GM10266 (cell line): ENCODE measurements at regions not wholly inside any gene's neighbourhood (a gene's known extent, or its start where the extent isn't known, plus 50 kb on each side); places are given as distances from the start of the nearest gene placed in this dataset.

Source experiments
- DNase-seq: peaks from one replicate; pipeline ENCODE4 v3.0.0; 2012; ENCODE audit errors: extremely low spot score
- CTCF ChIP-seq: IDR thresholded peaks from 2 replicates; pipeline ENCODE4 v1.5.1; 2012; ENCODE audit warnings: mild to moderate bottlenecking, low read depth; ENCODE audit not compliant: control insufficient read depth, insufficient read depth; ENCODE audit errors: missing control alignments

- TF ChIP-seq CTCF: no peak
- DNase-seq: no peak
These were observed 361.1 kb upstream of the ZNF521 start for GRCh38 chr18:25713103-25713502.

DNA sequence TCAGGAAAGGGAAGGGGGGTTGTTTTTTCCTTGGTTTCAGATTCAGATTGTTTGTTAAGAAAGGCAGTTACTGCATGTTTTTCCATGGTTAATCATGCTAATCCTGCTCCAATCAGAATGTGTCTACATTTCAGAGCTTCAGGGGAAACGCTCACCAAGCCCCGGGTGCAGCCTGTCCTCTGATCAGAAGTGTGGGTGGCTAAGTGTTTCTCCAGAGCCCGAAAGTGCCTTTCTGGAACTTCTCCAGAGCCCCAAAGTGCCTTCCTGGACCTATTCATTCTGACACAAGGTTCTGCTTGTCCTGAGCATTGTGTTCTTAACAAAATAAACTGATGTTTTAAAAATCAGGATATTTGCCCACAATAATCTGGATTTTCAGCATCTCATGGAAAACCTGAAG lies 359.0 kb upstream of the ZNF521 start:
- no peak for TF ChIP-seq CTCF
- no peak for DNase-seq

GRCh38 chr18:25705650-25706049 lies 353.7 kb upstream of the ZNF521 start:
- TF ChIP-seq CTCF: no peak
- no peak for DNase-seq

DNA sequence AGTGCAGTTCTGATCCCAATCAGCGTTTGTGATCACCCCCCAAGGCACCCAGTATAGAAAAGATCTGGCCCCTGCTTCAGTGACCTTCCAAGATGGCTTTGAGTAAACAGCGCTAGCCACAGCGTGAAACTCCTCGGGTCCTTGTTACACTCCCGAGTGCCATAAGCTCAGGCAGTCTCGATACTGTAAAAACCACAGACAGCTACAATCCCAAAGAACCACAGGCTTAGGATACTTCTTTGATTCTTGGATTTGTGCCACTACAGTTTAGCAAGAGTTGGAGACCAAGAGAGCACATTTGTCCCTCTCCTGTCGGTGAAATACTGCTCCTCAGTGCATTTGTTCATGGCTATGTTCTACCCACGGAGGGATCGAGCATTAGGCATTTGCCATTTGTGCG lies 352.5 kb upstream of the ZNF521 start:
- no peak for TF ChIP-seq CTCF
- no peak for DNase-seq

- TF ChIP-seq CTCF: no peak
- DNase-seq: no peak
These were observed 352.1 kb upstream of the ZNF521 start for GRCh38 chr18:25704071-25704470.

DNA sequence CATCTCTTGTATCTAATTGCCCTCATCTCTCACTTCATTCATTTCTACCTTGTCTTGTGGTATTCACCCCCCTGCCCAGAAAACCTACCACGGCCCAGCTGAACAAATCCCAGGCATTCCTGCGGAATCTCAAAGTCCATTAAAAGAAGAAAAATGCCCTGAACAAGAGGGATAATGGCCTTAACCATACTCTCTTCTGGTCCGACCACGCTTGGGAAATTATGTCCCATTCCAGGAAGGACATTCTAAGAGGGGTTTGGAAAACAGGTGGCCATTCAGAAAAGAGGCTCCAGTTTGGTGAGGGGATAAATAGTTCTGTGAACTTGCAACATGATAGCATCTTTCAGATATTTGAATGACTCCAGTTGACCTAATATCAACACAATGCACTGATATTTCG lies 349.9 kb upstream of the ZNF521 start:
- no peak for DNase-seq
- no peak for TF ChIP-seq CTCF

DNA sequence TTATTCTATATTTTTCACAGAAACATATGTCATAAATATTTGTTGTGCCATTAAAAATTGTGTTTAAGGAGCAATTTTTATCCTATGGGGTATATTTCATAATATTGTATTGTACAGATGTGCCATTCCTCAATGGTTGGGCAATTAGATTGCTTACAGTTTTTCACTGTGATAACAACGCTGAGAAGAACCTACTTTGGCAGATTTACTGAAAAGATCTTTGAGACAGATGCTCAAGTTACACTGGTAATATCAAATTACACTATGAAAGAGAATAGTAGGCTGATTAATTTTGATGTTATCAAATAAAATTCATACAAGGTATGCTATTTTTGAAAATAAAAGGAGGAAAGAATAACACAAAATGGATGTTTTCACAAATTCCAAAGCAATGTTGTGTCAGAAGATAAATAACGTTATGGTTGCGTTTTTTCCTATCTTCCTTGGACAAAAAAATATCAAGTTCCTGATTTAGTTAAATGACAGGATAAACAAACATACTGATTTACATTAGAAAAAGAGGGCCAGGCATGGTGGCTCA lies 335.1 kb upstream of the ZNF521 start:
- TF ChIP-seq CTCF: no peak
- DNase-seq: no peak

DNA sequence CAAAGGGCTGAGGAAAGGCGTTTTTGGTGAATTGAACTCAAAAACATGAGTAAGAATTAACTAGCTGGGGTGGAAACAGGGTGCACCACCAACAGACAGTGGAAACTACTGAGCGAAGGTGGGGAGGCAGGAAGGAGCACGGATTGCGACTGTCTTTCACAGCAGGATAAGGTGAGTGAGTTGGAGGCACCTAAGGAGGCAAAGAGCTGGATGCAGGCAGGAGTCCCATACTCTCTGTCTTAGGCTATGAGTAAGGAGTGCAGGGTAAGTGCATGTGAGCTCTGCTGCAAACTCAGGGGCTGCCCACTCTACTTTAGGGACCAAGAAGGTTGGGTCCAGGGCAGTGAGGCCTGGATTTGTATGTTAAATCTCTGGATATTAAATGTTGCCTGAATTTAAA lies 333.1 kb upstream of the ZNF521 start:
- no peak for DNase-seq
- TF ChIP-seq CTCF: no peak
